Effector memory CD4-positive, alpha-beta T cell (primary cell): ENCODE measurements at regions not wholly inside any gene's neighbourhood (a gene's known extent, or its start where the extent isn't known, plus 50 kb on each side); places are given as distances from the start of the nearest gene placed in this dataset.
"Not testable (repeated sequence)": the region's sequence is repeated elsewhere in the genome, so short reads cannot be mapped to it uniquely, and the experiment has no call there.

Experiments
- DNase-seq, 3 donors: peaks; one replicate each; pipeline ENCODE4 v3.0.0-alpha.2; 2020
- H3K27ac ChIP-seq: 2 replicates; pipeline ENCODE4 v1.7.0; 2013; ENCODE audit warnings: mild to moderate bottlenecking, low read length, moderate library complexity; ENCODE audit not compliant: insufficient read depth, poor library complexity, severe bottlenecking
- H3K27me3 ChIP-seq: replicated peaks from 2 replicates; pipeline ENCODE4 v1.7.0; 2013; ENCODE audit warnings: mild to moderate bottlenecking, low read length; ENCODE audit not compliant: insufficient read depth, control insufficient read depth, poor library complexity, severe bottlenecking
- H3K36me3 ChIP-seq: 2 replicates; pipeline ENCODE4 v1.7.0; 2013; ENCODE audit warnings: mild to moderate bottlenecking, low read length, moderate library complexity; ENCODE audit not compliant: control insufficient read depth, insufficient read depth
- H3K4me1 ChIP-seq: 2 replicates; pipeline ENCODE4 v1.7.0; 2013; ENCODE audit warnings: low read length, mild to moderate bottlenecking; ENCODE audit not compliant: control insufficient read depth, insufficient read depth, poor library complexity, severe bottlenecking
- H3K4me3 ChIP-seq: 2 replicates; pipeline ENCODE4 v1.7.0; 2013; ENCODE audit warnings: low read length, low read depth, mild to moderate bottlenecking; ENCODE audit not compliant: insufficient read depth, poor library complexity, severe bottlenecking
- H3K9me3 ChIP-seq: 2 replicates; pipeline ENCODE4 v1.7.0; 2013; ENCODE audit warnings: mild to moderate bottlenecking, low read length, moderate library complexity; ENCODE audit not compliant: control insufficient read depth

DNA sequence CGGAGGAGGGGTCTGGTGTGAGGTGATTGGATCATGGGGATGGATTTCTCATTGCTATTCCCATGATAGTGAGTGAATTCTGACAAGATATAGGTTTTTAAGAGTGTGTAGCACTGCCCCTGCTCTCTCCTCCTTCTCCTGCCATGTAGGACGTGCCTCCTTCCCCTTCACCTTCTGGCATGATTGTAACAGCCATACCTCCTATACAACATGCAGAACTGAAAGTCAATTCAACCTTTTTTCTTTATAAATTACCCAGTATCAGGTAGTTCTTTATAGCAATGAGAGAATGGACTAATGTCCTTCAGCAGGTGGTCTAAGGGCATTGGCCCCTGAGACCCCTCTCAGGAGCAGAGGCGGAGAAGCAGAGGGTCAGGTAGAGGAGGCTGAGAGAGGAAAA is 168.7 kb upstream of the ETV3 start:
- H3K4me1 ChIP-seq = no peaks in the 10 kb centered on the region
- H3K9me3 ChIP-seq = no peaks in the 10 kb centered on the region
- H3K36me3 ChIP-seq = no peaks in the 10 kb centered on the region
- H3K4me3 ChIP-seq = no peak overlapping the region
- no peak overlapping the region for H3K27ac ChIP-seq
- no peaks in the 10 kb centered on the region for H3K27me3 ChIP-seq
- DNase-seq = no peak

DNA sequence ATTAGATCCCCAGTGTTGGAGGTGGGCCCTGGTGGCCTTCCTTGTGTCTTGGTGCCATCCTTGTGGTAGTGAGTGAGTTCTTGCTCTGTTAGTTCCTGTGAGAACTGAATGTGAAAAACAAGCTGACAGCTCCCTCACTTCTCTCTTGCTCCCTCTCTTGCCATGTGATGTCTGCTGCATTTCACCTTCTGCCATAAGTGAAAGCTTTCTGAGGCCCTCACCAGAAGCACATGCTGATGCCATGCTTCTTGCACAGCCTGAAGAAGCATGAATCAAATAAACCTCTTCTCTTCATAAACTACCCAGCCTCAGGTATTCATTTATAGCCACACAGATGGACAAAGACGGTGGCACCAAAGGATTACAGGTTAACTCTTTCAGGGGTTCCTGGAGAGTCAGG is 166.1 kb upstream of the ETV3 start:
- no peak for DNase-seq
- Histone ChIP-seq H3K36me3 (no peaks in the 10 kb centered on the region), H3K9me3 (no peaks in the 10 kb centered on the region), H3K27ac (no peak overlapping the region), H3K4me3 (no peak overlapping the region), H3K27me3 (no peaks in the 10 kb centered on the region), H3K4me1 (no peaks in the 10 kb centered on the region)

DNA sequence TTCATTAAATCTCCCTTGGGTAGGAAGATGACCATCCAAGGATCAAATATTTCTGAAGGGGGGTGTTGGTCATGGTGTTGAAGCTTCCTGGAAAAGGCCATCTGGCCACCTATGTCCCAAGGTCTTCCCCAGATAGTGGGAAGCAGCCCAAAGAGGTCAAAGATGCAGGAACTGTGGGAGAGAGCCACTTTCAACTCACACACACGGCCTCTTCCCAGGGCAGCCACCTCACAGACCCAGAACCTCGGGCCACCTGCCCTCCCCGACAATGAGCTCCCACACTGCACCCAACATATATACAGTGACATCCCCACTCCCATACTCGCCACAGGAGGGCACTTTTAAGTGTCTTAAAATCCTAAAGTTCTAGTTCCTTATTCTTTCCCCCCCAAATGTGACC is 164.5 kb upstream of the ETV3 start:
- H3K27me3 ChIP-seq = no peaks in the 10 kb centered on the region
- H3K27ac ChIP-seq = no peak overlapping the region
- H3K4me3 ChIP-seq = no peak overlapping the region
- no peaks in the 10 kb centered on the region for H3K36me3 ChIP-seq
- H3K9me3 ChIP-seq = no peaks in the 10 kb centered on the region
- no peaks in the 10 kb centered on the region for H3K4me1 ChIP-seq
- no peak for DNase-seq

DNA sequence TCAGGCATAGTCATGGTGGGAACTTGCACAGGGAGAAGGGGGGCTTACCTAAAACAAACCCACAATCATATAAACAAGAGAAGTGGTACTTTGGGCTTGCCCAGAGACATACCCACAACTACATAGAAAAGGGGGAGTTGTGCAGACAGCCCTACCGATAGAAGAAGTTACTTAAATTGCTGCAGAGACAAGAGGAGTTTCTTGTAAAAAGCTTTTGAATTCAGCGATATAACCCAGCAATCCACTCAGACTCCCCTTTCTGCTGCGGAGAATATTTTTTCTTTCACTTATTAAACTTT is 164.0 kb upstream of the ETV3 start:
- H3K27ac ChIP-seq = no peak overlapping the region

DNA sequence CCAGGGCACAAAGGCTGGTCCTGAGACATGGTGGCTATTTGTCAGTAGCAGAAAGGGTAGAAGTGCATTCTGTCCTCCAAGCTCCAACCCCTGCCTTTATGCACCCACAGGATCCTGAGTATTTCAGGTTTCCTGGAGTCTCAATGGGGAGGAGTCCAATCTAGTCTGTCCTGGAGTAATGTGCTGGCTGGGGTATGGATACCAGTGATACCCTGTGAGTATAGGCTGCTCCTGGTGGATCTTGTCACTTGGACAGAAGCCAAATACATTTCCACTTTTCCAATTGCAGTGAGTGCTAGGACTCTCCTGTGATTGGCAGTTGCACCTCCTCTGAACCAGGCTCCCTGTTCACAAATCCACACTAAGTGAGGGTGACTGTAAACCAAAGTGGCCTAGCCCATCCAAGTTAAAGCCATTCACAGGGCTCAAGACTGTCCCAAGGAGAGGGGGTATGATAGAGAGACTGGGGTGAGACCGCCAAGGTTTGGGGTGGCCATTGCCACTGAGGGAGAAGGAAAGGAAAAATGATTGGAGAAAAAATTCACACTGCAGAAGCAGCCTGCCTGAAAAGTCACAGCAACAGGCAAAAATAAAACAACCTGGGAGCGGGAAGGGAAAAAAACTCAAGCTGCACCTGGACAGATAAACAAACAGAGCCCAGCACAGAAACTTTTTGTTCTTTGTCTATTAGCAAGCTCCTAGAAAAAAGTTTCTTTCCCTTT is 163.4 kb upstream of the ETV3 start:
- no peak overlapping the region for H3K4me3 ChIP-seq
- DNase-seq = no peak
- no peaks in the 10 kb centered on the region for H3K36me3 ChIP-seq
- no peaks in the 10 kb centered on the region for H3K9me3 ChIP-seq
- no peak overlapping the region for H3K27ac ChIP-seq
- no peaks in the 10 kb centered on the region for H3K27me3 ChIP-seq
- H3K4me1 ChIP-seq = no peaks in the 10 kb centered on the region

More for the DNA sequence above, 164.0 kb upstream of the ETV3 start:
- no peaks in the 10 kb centered on the region for H3K9me3 ChIP-seq
- no peaks in the 10 kb centered on the region for H3K4me1 ChIP-seq
- DNase-seq = no peak
- no peaks in the 10 kb centered on the region for H3K27me3 ChIP-seq
- no peaks in the 10 kb centered on the region for H3K36me3 ChIP-seq
- no peak overlapping the region for H3K4me3 ChIP-seq

DNA sequence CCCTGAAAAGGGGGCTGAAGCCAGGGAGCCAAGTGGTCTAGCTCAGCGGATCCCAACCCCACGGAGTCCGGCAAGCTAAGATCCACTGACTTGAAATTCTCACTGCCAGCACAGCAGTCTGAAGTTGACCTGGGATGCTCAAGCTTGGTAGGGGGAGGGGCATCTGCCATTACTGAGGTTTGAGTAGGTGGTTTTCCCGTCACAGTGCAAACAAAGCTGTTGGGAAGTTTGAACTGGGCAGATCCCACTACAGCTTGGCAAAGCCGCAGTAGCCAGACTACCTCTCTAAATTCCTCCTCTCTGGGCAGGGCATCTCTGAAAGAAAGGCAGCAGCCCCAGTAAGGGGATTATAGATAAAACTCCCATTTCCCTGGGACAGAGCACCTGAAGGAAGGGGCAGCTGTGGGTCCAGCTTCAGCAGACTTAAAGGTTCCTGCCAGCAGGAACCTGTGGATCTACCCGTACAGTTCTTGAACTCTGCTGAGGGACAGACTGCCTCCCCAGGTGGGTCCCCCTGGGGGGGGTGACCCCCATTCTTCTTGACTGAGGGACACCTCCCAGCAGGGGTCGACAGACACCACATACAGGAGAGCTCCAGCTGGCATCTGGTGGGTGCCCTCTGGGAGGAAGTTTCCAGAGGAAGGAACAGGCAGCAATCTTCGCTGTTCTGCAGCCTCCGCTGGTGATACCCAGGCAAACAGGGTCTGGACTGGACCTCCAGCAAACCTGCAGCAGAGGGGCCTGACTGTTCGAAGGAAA is 156.4 kb upstream of the ETV3 start:
- not testable (repeated sequence) for H3K9me3 ChIP-seq, DNase-seq, H3K4me3 ChIP-seq, H3K4me1 ChIP-seq, H3K27ac ChIP-seq, H3K36me3 ChIP-seq, H3K27me3 ChIP-seq

DNA sequence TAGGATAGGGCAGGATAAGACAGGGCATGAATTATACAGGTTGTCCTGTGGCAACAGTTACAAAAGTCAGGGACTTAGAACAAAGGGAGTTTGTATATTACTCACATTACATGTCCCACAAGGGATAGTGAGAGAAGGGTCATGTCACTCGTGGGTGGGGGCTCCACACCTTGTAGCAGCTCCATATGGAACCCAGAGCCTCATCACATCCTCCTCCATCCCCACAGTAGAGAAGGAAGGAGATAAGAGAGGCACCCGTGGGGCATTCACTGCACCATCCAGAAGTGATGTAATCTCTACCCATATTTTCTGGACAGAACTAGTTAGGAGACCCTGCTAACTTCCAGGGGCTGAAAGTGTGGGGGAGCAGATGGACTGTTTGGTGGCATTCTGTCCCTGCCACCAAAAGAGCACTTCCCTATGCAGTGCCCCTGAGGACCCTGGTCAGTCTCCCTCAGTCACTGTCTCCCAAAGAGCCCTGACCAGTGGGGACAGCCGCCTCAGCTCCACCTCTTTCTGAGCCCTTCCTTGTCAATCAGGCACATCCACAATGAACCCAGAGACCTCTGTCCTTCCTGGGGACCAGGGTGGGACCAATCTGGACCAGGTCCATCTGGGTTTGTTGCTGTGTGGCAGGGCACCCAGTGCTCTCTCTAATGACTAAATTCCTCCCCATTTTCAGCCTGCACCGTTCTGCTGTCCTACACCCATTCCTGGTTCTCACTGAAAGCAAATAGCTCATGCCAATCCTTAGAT is 154.8 kb upstream of the ETV3 start:
- no peak for DNase-seq
- Histone ChIP-seq H3K27me3 (no peaks in the 10 kb centered on the region), H3K27ac (no peak overlapping the region), H3K4me3 (no peak overlapping the region), H3K36me3 (no peaks in the 10 kb centered on the region), H3K4me1 (no peaks in the 10 kb centered on the region), H3K9me3 (no peaks in the 10 kb centered on the region)

DNA sequence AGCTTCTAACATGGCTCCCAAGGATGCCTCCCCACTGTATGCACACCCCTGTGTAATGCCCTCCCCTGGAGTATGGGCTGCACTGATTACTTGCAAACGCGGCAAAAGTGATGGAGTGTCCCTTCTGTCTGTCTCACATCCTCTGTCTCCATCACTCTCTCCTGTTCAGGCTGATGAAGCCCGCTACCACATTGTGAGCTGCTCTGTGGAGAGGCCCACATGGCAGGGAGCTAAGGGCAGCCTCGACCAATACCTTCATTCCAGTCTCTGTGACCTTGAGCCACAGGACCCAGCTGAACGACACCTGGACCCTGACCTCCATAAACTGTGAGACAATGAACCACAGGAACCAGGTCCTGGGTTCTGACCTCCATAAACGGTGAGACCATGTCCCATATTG is 154.1 kb upstream of the ETV3 start:
- Histone ChIP-seq H3K9me3 (no peaks in the 10 kb centered on the region), H3K4me3 (no peak overlapping the region), H3K27me3 (no peaks in the 10 kb centered on the region), H3K36me3 (no peaks in the 10 kb centered on the region), H3K27ac (no peak overlapping the region), H3K4me1 (no peaks in the 10 kb centered on the region)
- DNase-seq = no peak

DNA sequence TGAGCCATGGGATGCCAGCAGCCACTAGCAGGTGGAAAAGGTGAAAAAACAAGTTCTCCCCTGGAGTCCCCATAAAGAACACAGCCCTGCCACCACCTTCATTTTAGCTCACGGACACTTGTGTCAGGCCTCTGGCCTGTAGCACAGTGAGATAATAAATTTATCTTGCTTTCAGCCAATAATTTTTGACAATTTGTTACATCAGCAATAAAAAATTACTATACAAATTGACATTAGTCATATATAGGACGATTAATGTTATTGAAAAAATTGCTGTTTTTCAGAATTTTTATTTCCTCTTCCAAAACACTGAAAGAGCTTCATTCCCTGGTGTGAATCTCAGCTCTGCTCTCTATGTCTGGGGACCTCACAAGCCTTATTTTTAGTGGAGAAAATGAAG is 152.9 kb upstream of the ETV3 start:
- Histone ChIP-seq H3K4me1 (no peaks in the 10 kb centered on the region), H3K36me3 (no peaks in the 10 kb centered on the region), H3K4me3 (no peak overlapping the region), H3K27ac (no peak overlapping the region), H3K9me3 (no peaks in the 10 kb centered on the region), H3K27me3 (no peaks in the 10 kb centered on the region)
- DNase-seq = no peak
